HCT116 (cell line): ENCODE measurements at regions not wholly inside any gene's neighbourhood (a gene's known extent, or its start where the extent isn't known, plus 50 kb on each side); places are given as distances from the start of the nearest gene placed in this dataset.
A peak's percentile ranks its signal among the peaks of the same experiment; 100 is the strongest.

Source experiments
- ATAC-seq: fragments of 200-7000 bp; cut with Tn5 transposase; 2 replicates; pipeline ENCODE4 v1.9.1; 2020; ENCODE audit warnings: mild to moderate bottlenecking, moderate library complexity
- BruUV-seq: library from RNA; stranded (reverse); fragments of 400-500 nt; replicated peaks from 2 replicates; lab custom pipeline; 2021; lab: Mats Ljungman, UMichigan
- CTCF ChIA-PET: fragments of 300-600 bp; sonication (Branson Sonifier 250); formaldehyde crosslinking; loops from one replicate; lab custom pipeline; 2021; ENCODE audit warnings: antibody characterized with exemption; lab: Charles Lee
- POLR2A ChIA-PET: fragments of 300-600, 350-600 bp; sonication (Branson Sonifier 250); formaldehyde crosslinking; loops from one replicate; lab custom pipeline; 2021; ENCODE audit warnings: antibody characterized with exemption; lab: Charles Lee
- RAD21 ChIA-PET, 2 experiments: fragments of 300-600 bp; sonication (Branson Sonifier 250); formaldehyde crosslinking; loops; one replicate each; lab custom pipeline; 2023; ENCODE audit warnings: low total read pairs in 2 of 2; ENCODE audit not compliant: uncharacterized antibody in 2 of 2, unreplicated experiment in 2 of 2, low non-redundant PET in 1 of 2; lab: Charles Lee
- DNase-seq: peaks from one replicate; pipeline ENCODE4 v3.0.0-alpha.2; 2010; ENCODE audit warnings: low read depth, low spot score
- H2AFZ ChIP-seq: fragments of 200-600 bp; shearing (Covaris generic), sonication (generic); 2 replicates; pipeline ENCODE4 v1.6.1; 2017; ENCODE audit warnings: low read depth, mixed run types, mixed read lengths, antibody characterized with exemption, low read length; ENCODE audit not compliant: poor library complexity, severe bottlenecking
- H3K27ac ChIP-seq: 2 replicates; pipeline ENCODE4 v1.5.1; 2012; ENCODE audit warnings: low read depth, low read length
- H3K27me3 ChIP-seq: fragments of 200-600 bp; sonication (generic); 2 replicates; pipeline ENCODE4 v1.6.1; 2016; ENCODE audit warnings: mixed run types, low read length, mixed read lengths; ENCODE audit not compliant: insufficient read depth
- H3K36me3 ChIP-seq, 2 experiments: fragments of 200-500 bp in 1 of 2; fragments of 200-600 bp in 1 of 2; sonication (Bioruptor generic) in 1 of 2; sonication (generic) in 1 of 2; 2 replicates each; pipeline versions ENCODE4 v1.5.1 to v1.6.1; 2014 to 2016; ENCODE audit warnings: low read length in 2 of 2, inconsistent platforms in 1 of 2, mixed read lengths in 1 of 2, mixed run types in 1 of 2; ENCODE audit not compliant: insufficient read depth in 2 of 2, control insufficient read depth in 1 of 2
- H3K4me1 ChIP-seq, 2 experiments: fragments of 200-600 bp in 1 of 2; sonication (generic) in 1 of 2; 2 replicates each; pipeline versions ENCODE4 v1.5.1 to v1.6.1; 2012 to 2017; ENCODE audit warnings: low read length in 2 of 2, inconsistent platforms in 1 of 2, mild to moderate bottlenecking in 1 of 2, mixed read lengths in 1 of 2, mixed run types in 1 of 2, moderate library complexity in 1 of 2; ENCODE audit not compliant: insufficient read depth in 2 of 2, control insufficient read depth in 1 of 2
- H3K4me2 ChIP-seq: fragments of 200-600 bp; sonication (generic); 2 replicates; pipeline ENCODE4 v1.6.1; 2017; ENCODE audit warnings: mixed run types, low read length, mixed read lengths
- H3K4me3 ChIP-seq, 2 experiments: fragments of 200-600 bp in 1 of 2; sonication (generic) in 1 of 2; replicated peaks in 1 of 2; 2 replicates each; pipeline ENCODE4 v1.5.1; 2011 to 2016; ENCODE audit warnings: low read length in 2 of 2, control low read depth in 1 of 2, low read depth in 1 of 2, mild to moderate bottlenecking in 1 of 2, mixed read lengths in 1 of 2, mixed run types in 1 of 2
- H3K79me2 ChIP-seq: fragments of 200-600 bp; sonication (generic); 2 replicates; pipeline ENCODE4 v1.6.1; 2017; ENCODE audit warnings: mild to moderate bottlenecking, mixed run types, low read length, moderate library complexity, mixed read lengths; ENCODE audit not compliant: insufficient read depth
- H3K9ac ChIP-seq: fragments of 200-600 bp; sonication (generic); 2 replicates; pipeline ENCODE4 v1.6.1; 2016; ENCODE audit warnings: low read length, mixed read lengths
- H3K9me2 ChIP-seq: fragments of 200-600 bp; sonication (generic), shearing (Covaris generic); 2 replicates; pipeline ENCODE4 v1.6.1; 2017; ENCODE audit warnings: mixed run types, mild to moderate bottlenecking, moderate library complexity; ENCODE audit not compliant: insufficient read depth
- H3K9me3 ChIP-seq, 2 experiments: fragments of 200-500 bp in 1 of 2; fragments of 200-600 bp in 1 of 2; sonication (Bioruptor generic) in 1 of 2; sonication (generic) in 1 of 2; 2 replicates each; pipeline ENCODE4 v1.6.1; 2014 to 2017; ENCODE audit warnings: low read length in 2 of 2, mixed read lengths in 2 of 2, inconsistent platforms in 1 of 2, low read depth in 1 of 2, mild to moderate bottlenecking in 1 of 2, mixed run types in 1 of 2, moderate library complexity in 1 of 2; ENCODE audit not compliant: control insufficient read depth in 1 of 2, insufficient read depth in 1 of 2
- H4K20me1 ChIP-seq: fragments of 200-600 bp; sonication (generic), shearing (Covaris generic); 2 replicates; pipeline ENCODE4 v1.6.1; 2017; ENCODE audit warnings: mixed run types, mild to moderate bottlenecking, moderate library complexity; ENCODE audit not compliant: insufficient read depth
- CTCF ChIP-seq, 3 experiments: fragments of 200-600 bp in 1 of 3; sonication (generic) in 1 of 3; IDR thresholded peaks in 2 of 3; conservative IDR thresholded peaks in 1 of 3; 2 replicates each; pipeline ENCODE4 v1.5.1; 2012 to 2017; ENCODE audit warnings: low read depth in 2 of 3, low read length in 2 of 3, antibody characterized with exemption in 1 of 3, borderline replicate concordance in 1 of 3, control low read depth in 1 of 3, mild to moderate bottlenecking in 1 of 3, mixed read lengths in 1 of 3, mixed run types in 1 of 3, moderate library complexity in 1 of 3; ENCODE audit not compliant: insufficient read depth in 1 of 3
- EZH2 ChIP-seq: fragments of 200-600 bp; sonication (generic); IDR thresholded peaks from 2 replicates; pipeline ENCODE4 v1.6.1; 2017; ENCODE audit warnings: antibody characterized with exemption, mixed run types
- EZH2phosphoT487 ChIP-seq: fragments of 200-600 bp; IDR thresholded peaks from 2 replicates; pipeline ENCODE4 v1.6.1; 2018; ENCODE audit warnings: antibody characterized with exemption, borderline replicate concordance
- MAX ChIP-seq: IDR thresholded peaks from 2 replicates; pipeline ENCODE4 v1.6.1; 2012
- RAD21 ChIP-seq: IDR thresholded peaks from 2 replicates; pipeline ENCODE4 v1.6.1; 2012; ENCODE audit warnings: low read depth, mild to moderate bottlenecking
- SP1 ChIP-seq: IDR thresholded peaks from 2 replicates; pipeline ENCODE4 v1.6.1; 2012; ENCODE audit warnings: low read depth
- intact Hi-C: fragments of 100-400 bp; cut with micrococcal nuclease; formaldehyde crosslinking; loops from 2 replicates; pipeline ENCODE4 v1.10.0; 2022
- TF ChIP-seq, protein P1 (sequence below): IDR thresholded peaks from 2 replicates; pipeline ENCODE4 v1.6.1; 2012

- no peak for TF ChIP-seq EZH2phosphoT487
- no peak for TF ChIP-seq MAX
- TF ChIP-seq, protein P1, sequence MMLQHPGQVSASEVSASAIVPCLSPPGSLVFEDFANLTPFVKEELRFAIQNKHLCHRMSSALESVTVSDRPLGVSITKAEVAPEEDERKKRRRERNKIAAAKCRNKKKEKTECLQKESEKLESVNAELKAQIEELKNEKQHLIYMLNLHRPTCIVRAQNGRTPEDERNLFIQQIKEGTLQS, result no peak
- no peak for TF ChIP-seq EZH2
- TF ChIP-seq, all 23 proteins: peak for 0
Observed at GRCh38 chr4:16290681-16291420, 64.6 kb upstream of the TAPT1 start (continued).

GRCh38 chr4:16289897-16290554 lies 63.8 kb upstream of the TAPT1 start:
- H4K20me1 ChIP-seq, result no peaks in the 10 kb centered on the region
- POLR2A ChIA-PET, result no interaction called here
- no peaks in the 10 kb centered on the region for H3K9me3 ChIP-seq
- H3K36me3 ChIP-seq, result no peaks in the 10 kb centered on the region
- H3K27me3 ChIP-seq, result peaks cover 17% of the 10 kb centered on the region
- H3K9ac ChIP-seq, result no peak overlapping the region
- peak; percentile 74 for TF ChIP-seq RAD21
- no peak for TF ChIP-seq SP1
- peak; percentile 32 to 70 (median 59); a peak in 4 of 6 replicates for TF ChIP-seq CTCF (IDR thresholded peaks at IDR 0.05 in 2 of 3, conservative IDR thresholded peaks at IDR 0.05 in 1 of 3; ENCODE audit: borderline replicate concordance in 1 of 3, insufficient read depth in 1 of 3, low read depth in 2 of 3, low read length in 2 of 3)
- H3K4me1 ChIP-seq, result no peaks in the 10 kb centered on the region
- H3K27ac ChIP-seq, result no peak overlapping the region
- CTCF ChIA-PET, result no interaction called here
- H3K4me3 ChIP-seq, result no peak overlapping the region
- ATAC-seq (peak; percentile 62; the same call in 1 of the 2 replicates), DNase-seq (peak; percentile 7)
- H2AFZ ChIP-seq, result peak overlapping the region; percentile 75
- intact Hi-C loops, result loop anchor here (1.0 to 5.0 kb wide), 5 partner anchors 153 to 1177 kb away; no protein-coding TSS in a partner anchor
- peak overlapping the region; percentile 11; the same call in 1 of the 2 replicates for H3K4me2 ChIP-seq
- RAD21 ChIA-PET, result no interaction called here
- H3K9me2 ChIP-seq, result no peaks in the 10 kb centered on the region
- BruUV-seq, result no TSS peak
- H3K79me2 ChIP-seq, result no peaks in the 10 kb centered on the region
